Natural killer cell (primary cell): ENCODE measurements at regions not wholly inside any gene's neighbourhood (a gene's known extent, or its start where the extent isn't known, plus 50 kb on each side); places are given as distances from the start of the nearest gene placed in this dataset.
A peak's percentile ranks its signal among the peaks of the same experiment; 100 is the strongest.

Experiments used
- ATAC-seq, 3 donors: fragments of 150-1000 bp in 2 of 3; fragments of 200-7000 bp in 1 of 3; cut with Tn5 transposase; 1 replicate in 1 of 3; 2 replicates in 2 of 3; pipeline ENCODE4 v1.10.0; 2021; ENCODE audit warnings: mild to moderate bottlenecking in 2 of 3, moderate library complexity in 2 of 3
- DNase-seq, 2 donors: peaks; one replicate each; pipeline versions ENCODE4 v3.0.0 to v3.0.0-alpha.2; 2013 to 2021; ENCODE audit warnings: mixed read lengths in 1 of 2
- H3K27ac ChIP-seq: one replicate; pipeline ENCODE4 v1.5.1; 2013; ENCODE audit warnings: mild to moderate bottlenecking, low read length
- H3K27me3 ChIP-seq: one replicate; pipeline ENCODE4 v1.6.1; 2013; ENCODE audit warnings: low read length; ENCODE audit not compliant: control insufficient read depth, insufficient read depth
- H3K36me3 ChIP-seq: one replicate; pipeline ENCODE4 v1.6.1; 2013; ENCODE audit warnings: low read length; ENCODE audit not compliant: control insufficient read depth, insufficient read depth
- H3K4me1 ChIP-seq: one replicate; pipeline ENCODE4 v1.6.1; 2013; ENCODE audit warnings: low read length; ENCODE audit not compliant: control insufficient read depth, insufficient read depth
- H3K4me3 ChIP-seq: one replicate; pipeline ENCODE4 v1.5.1; 2013; ENCODE audit warnings: low read length
- H3K9me3 ChIP-seq: one replicate; pipeline ENCODE4 v1.6.1; 2013; ENCODE audit warnings: low read length; ENCODE audit not compliant: control insufficient read depth, insufficient read depth
- H3K27ac Mint-ChIP-seq, 2 donors: one replicate each; pipeline ENCODE4 v1.8.0; 2022; ENCODE audit warnings: mild to moderate bottlenecking in 2 of 2, mixed read lengths in 2 of 2, moderate library complexity in 1 of 2
- H3K27me3 Mint-ChIP-seq, 2 donors: one replicate each; pipeline ENCODE4 v1.8.0; 2022; ENCODE audit warnings: low read depth in 2 of 2, mixed read lengths in 2 of 2
- H3K36me3 Mint-ChIP-seq: one replicate; pipeline ENCODE4 v1.8.0; 2022; ENCODE audit warnings: mixed read lengths
- H3K4me1 Mint-ChIP-seq, 2 donors: one replicate each; pipeline ENCODE4 v1.8.0; 2022; ENCODE audit warnings: mixed read lengths in 2 of 2
- H3K4me3 Mint-ChIP-seq: one replicate; pipeline ENCODE4 v1.8.0; 2022; ENCODE audit warnings: mild to moderate bottlenecking, moderate library complexity, mixed read lengths
- H3K9me3 Mint-ChIP-seq, 2 donors: one replicate each; pipeline ENCODE4 v1.8.0; 2022; ENCODE audit warnings: mixed read lengths in 2 of 2
- WGBS: methylation state at CpG from one replicate; pipeline ENCODE4 v1.1.7; 2013; ENCODE audit warnings: missing lambda C conversion rate; ENCODE audit not compliant: insufficient coverage; 5-methylcytosine and 5-hydroxymethylcytosine counted together
- intact Hi-C: fragments of 100-400 bp; cut with micrococcal nuclease; formaldehyde crosslinking; loops from one replicate; pipeline ENCODE4 v1.14.2; 2022
- TF ChIP-seq, protein P1 (sequence below): fragments of 200-600 bp; IDR thresholded peaks from one replicate; pipeline ENCODE4 v1.8.0; 2022; ENCODE audit warnings: antibody characterized with exemption

DNA sequence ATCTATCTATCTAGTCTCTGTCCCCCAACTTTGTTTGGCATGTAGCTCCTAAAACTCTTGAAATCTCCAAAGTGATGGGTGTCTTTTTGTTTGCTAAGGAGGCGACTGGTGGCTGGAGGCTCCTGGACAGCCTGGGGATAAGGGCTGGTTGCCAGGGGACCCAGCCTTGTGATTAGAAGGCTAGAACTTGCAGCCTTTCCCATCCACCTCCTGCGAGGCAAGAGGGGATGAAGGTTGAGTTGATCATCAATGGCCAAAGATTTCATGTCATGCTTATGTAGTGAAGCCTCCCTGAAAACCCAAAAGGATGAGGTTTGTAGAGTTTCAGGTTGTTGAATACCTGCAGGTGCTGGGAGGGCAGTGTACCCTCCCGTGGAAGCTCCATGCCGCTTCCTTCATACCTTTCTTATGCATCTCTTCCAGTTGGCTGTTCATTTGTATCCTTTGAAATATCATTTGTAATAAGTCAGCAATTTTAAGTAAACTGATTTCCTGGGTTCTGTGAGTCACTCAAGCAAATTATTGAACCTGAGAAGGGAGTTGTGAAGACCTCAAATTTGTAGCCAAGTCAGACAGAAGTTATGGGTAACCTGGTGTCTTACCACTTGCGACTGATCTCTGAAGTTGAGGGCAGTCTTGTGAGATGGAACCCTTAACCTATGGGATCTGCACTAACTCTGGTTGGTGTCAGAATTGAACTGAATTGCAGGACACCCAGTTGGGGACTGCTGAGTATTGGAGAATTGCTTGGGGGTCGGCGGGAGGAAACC, 202.4 kb downstream of the SEC14L1 start:
- no peaks in the 10 kb centered on the region for H3K27me3 ChIP-seq
- WGBS: 63% methylated on average over 6 of the region's 7 CpGs
- H3K36me3 ChIP-seq: no peaks in the 10 kb centered on the region
- no peaks in the 10 kb centered on the region for H3K36me3 Mint-ChIP-seq
- TF ChIP-seq, protein P1, sequence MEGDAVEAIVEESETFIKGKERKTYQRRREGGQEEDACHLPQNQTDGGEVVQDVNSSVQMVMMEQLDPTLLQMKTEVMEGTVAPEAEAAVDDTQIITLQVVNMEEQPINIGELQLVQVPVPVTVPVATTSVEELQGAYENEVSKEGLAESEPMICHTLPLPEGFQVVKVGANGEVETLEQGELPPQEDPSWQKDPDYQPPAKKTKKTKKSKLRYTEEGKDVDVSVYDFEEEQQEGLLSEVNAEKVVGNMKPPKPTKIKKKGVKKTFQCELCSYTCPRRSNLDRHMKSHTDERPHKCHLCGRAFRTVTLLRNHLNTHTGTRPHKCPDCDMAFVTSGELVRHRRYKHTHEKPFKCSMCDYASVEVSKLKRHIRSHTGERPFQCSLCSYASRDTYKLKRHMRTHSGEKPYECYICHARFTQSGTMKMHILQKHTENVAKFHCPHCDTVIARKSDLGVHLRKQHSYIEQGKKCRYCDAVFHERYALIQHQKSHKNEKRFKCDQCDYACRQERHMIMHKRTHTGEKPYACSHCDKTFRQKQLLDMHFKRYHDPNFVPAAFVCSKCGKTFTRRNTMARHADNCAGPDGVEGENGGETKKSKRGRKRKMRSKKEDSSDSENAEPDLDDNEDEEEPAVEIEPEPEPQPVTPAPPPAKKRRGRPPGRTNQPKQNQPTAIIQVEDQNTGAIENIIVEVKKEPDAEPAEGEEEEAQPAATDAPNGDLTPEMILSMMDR: no peak
- ATAC-seq: peak; percentile 42 to 65 (median 57)
- peaks cover 43% of the 10 kb centered on the region for H3K4me1 ChIP-seq
- H3K27ac Mint-ChIP-seq: peak overlapping the region; percentile 79 to 89
- H3K27me3 Mint-ChIP-seq: no peaks in the 10 kb centered on the region
- peak overlapping the region; percentile 83 for H3K4me3 Mint-ChIP-seq
- peak overlapping the region; percentile 63 for H3K27ac ChIP-seq
- H3K4me3 ChIP-seq: no peak overlapping the region
- peaks cover 55 to 56% of the 10 kb centered on the region in 2 donors for H3K4me1 Mint-ChIP-seq
- H3K9me3 Mint-ChIP-seq: no peaks in the 10 kb centered on the region
- no peaks in the 10 kb centered on the region for H3K9me3 ChIP-seq
- peak in 1 of 2 donors; percentile 20 for DNase-seq
- intact Hi-C loops: loop anchor here (2.0 kb wide), 1 partner anchor 30 kb away; no protein-coding TSS in a partner anchor

DNA sequence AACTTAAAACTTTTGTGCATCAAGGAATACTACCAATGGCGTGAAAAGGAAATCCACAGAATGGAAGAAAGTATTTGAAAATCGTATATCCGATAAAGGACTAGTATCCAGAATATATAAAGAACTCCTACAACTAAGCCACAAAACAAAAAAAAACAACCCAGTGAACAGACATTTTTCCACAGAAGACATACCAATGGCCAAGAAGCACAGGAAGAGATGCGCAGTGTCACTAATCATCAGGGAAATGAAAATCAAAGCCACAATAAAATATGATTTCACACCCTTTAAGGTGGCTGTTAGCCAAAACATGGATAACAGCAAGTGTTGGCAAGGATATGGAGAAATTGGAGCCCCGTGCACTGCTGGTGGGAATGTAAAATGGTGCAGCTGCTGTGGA, 203.3 kb downstream of the SEC14L1 start:
- Histone ChIP-seq H3K27me3 (no peaks in the 10 kb centered on the region), H3K4me3 (no peak overlapping the region), H3K9me3 (no peaks in the 10 kb centered on the region), H3K36me3 (no peaks in the 10 kb centered on the region), H3K4me1 (peaks cover 43% of the 10 kb centered on the region), H3K27ac (no peak overlapping the region)
- TF ChIP-seq, protein P1: no peak
- WGBS: 97% methylated on average over 4 of the region's 5 CpGs
- no peak for DNase-seq
- Mint-ChIP-seq H3K9me3 (no peaks in the 10 kb centered on the region), H3K27ac (peak overlapping the region; percentile 79 to 89), H3K4me3 (peak overlapping the region; percentile 83), H3K4me1 (peaks cover 51 to 53% of the 10 kb centered on the region in 2 donors), H3K27me3 (no peaks in the 10 kb centered on the region), H3K36me3 (no peaks in the 10 kb centered on the region)
- ATAC-seq: no peak
- intact Hi-C loops: no loop called here

DNA sequence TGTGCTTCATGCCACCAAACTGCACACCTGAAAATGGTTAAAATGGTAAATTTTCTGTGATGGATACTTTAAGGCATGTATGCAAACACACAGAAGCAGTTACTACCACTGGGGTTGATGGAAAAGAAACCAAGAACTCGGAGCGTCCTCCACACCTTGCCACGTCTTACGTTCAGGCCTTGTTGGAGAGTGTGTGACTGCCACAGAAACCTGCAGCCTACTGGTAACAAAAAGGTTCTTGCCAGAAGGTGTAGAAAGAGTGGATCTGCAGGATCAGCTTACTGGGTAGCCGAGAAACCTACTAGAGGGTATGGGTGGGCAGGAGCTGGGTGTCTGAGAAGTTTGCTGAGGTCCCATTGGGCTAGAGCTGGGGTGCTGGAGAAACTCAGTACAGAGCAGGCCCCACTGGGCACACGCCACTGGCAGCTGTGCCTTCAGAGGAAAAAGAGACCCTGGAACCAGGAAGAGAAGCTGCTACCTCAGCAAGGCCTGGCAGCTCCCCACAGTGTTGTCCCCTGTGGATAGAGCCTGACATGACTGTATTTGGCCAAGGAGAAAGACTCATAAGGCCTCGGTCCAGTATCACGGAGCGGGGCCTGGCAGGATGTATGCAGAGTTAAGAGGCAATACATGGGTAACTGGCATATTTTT, 204.6 kb downstream of the SEC14L1 start:
- 96% methylated on average over 9 of the region's 9 CpGs for WGBS
- Histone ChIP-seq H3K4me1 (peaks cover 41% of the 10 kb centered on the region), H3K9me3 (no peaks in the 10 kb centered on the region), H3K27me3 (no peaks in the 10 kb centered on the region), H3K36me3 (no peaks in the 10 kb centered on the region), H3K27ac (no peak overlapping the region), H3K4me3 (no peak overlapping the region)
- H3K27ac Mint-ChIP-seq: no peak overlapping the region
- TF ChIP-seq, protein P1: no peak
- no peaks in the 10 kb centered on the region for H3K27me3 Mint-ChIP-seq
- H3K9me3 Mint-ChIP-seq: no peaks in the 10 kb centered on the region
- no peak overlapping the region for H3K4me3 Mint-ChIP-seq
- DNase-seq (no peak), ATAC-seq (no peak)
- intact Hi-C loops: no loop called here
- H3K4me1 Mint-ChIP-seq: peaks cover 50 to 51% of the 10 kb centered on the region in 2 donors
- no peaks in the 10 kb centered on the region for H3K36me3 Mint-ChIP-seq
